CD14-positive monocyte (primary cell): ENCODE measurements at regions not wholly inside any gene's neighbourhood (a gene's known extent, or its start where the extent isn't known, plus 50 kb on each side); places are given as distances from the start of the nearest gene placed in this dataset.

Experiments
- DNase-seq, 3 donors: peaks; one replicate each; pipeline ENCODE4 v3.0.0-alpha.2; 2011 to 2022
- H2AFZ ChIP-seq: 2 replicates; pipeline ENCODE4 v1.6.0; 2012; ENCODE audit warnings: mild to moderate bottlenecking, low read depth, low read length, inconsistent platforms; ENCODE audit not compliant: insufficient read depth, poor library complexity, severe bottlenecking
- H3K27ac ChIP-seq, 2 donors: 1 replicate in 1 of 2; 2 replicates in 1 of 2; pipeline ENCODE4 v1.5.1; 2012 to 2013; ENCODE audit warnings: low read length in 2 of 2, control low read depth in 1 of 2, inconsistent platforms in 1 of 2, low read depth in 1 of 2, mild to moderate bottlenecking in 1 of 2
- H3K27me3 ChIP-seq, 2 donors: one replicate each; pipeline versions ENCODE4 v1.6.0 to v1.6.1; 2011 to 2013; ENCODE audit warnings: low read length in 2 of 2; ENCODE audit not compliant: control insufficient read depth in 2 of 2, insufficient read depth in 2 of 2
- H3K36me3 ChIP-seq, 2 donors: replicated peaks in 1 of 2; 1 replicate in 1 of 2; 2 replicates in 1 of 2; pipeline versions ENCODE4 v1.5.1 to v1.6.1; 2012 to 2013; ENCODE audit warnings: low read length in 2 of 2, control low read depth in 1 of 2, inconsistent platforms in 1 of 2, mild to moderate bottlenecking in 1 of 2; ENCODE audit not compliant: insufficient read depth in 2 of 2, control insufficient read depth in 1 of 2
- H3K4me1 ChIP-seq, 2 donors: 1 replicate in 1 of 2; 2 replicates in 1 of 2; pipeline versions ENCODE4 v1.5.1 to v1.6.1; 2012 to 2013; ENCODE audit warnings: low read length in 2 of 2, control low read depth in 1 of 2, inconsistent platforms in 1 of 2, mild to moderate bottlenecking in 1 of 2, moderate library complexity in 1 of 2; ENCODE audit not compliant: insufficient read depth in 2 of 2, control insufficient read depth in 1 of 2
- H3K4me2 ChIP-seq: replicated peaks from 2 replicates; pipeline ENCODE3; 2012; ENCODE audit warnings: low read length, moderate library complexity, mild to moderate bottlenecking; ENCODE audit not compliant: poor library complexity, severe bottlenecking; ENCODE audit errors: extremely low read depth
- H3K4me3 ChIP-seq, 3 experiments: fragments of 200-600 bp in 1 of 3; sonication (generic) in 1 of 3; replicated peaks in 1 of 3; 1 replicate in 2 of 3; 2 replicates in 1 of 3; pipeline ENCODE4 v1.5.1; 2011 to 2013; ENCODE audit warnings: low read length in 3 of 3, mild to moderate bottlenecking in 3 of 3, control low read depth in 2 of 3, low read depth in 2 of 3, inconsistent platforms in 1 of 3, moderate library complexity in 1 of 3
- H3K79me2 ChIP-seq: 2 replicates; pipeline ENCODE4 v1.6.0; 2012; ENCODE audit warnings: mild to moderate bottlenecking, control low read depth, inconsistent platforms, low read length, moderate library complexity; ENCODE audit not compliant: insufficient read depth
- H3K9ac ChIP-seq: 2 replicates; pipeline ENCODE4 v1.6.0; 2017; ENCODE audit warnings: low read length, mild to moderate bottlenecking; ENCODE audit not compliant: insufficient read depth, poor library complexity, severe bottlenecking
- H3K9me3 ChIP-seq, 2 donors: replicated peaks in 1 of 2; 1 replicate in 1 of 2; 2 replicates in 1 of 2; pipeline versions ENCODE4 v1.5.1 to v1.6.1; 2012 to 2013; ENCODE audit warnings: low read length in 2 of 2, control low read depth in 1 of 2; ENCODE audit not compliant: control insufficient read depth in 1 of 2, insufficient read depth in 1 of 2
- H4K20me1 ChIP-seq: 2 replicates; pipeline ENCODE4 v1.6.0; 2012; ENCODE audit warnings: mild to moderate bottlenecking, low read length, control low read depth, moderate library complexity; ENCODE audit not compliant: insufficient read depth
- H3K27ac Mint-ChIP-seq, 7 donors: one replicate each; pipeline ENCODE4 v1.8.0; 2020; ENCODE audit warnings: mild to moderate bottlenecking in 7 of 7, mixed read lengths in 7 of 7, moderate library complexity in 6 of 7, inconsistent platforms in 2 of 7
- H3K27me3 Mint-ChIP-seq, 3 donors: one replicate each; pipeline ENCODE4 v1.8.0; 2021 to 2022; ENCODE audit warnings: low read depth in 3 of 3, mild to moderate bottlenecking in 3 of 3, mixed read lengths in 3 of 3, moderate library complexity in 3 of 3, inconsistent platforms in 1 of 3
- H3K36me3 Mint-ChIP-seq, 2 donors: one replicate each; pipeline ENCODE4 v1.8.0; 2020; ENCODE audit warnings: mixed read lengths in 2 of 2, inconsistent platforms in 1 of 2, mild to moderate bottlenecking in 1 of 2
- H3K4me1 Mint-ChIP-seq: one replicate; pipeline ENCODE4 v1.8.0; 2020; ENCODE audit warnings: mild to moderate bottlenecking, mixed read lengths
- H3K4me3 Mint-ChIP-seq, 2 donors: one replicate each; pipeline ENCODE4 v1.8.0; 2020; ENCODE audit warnings: mild to moderate bottlenecking in 2 of 2, mixed read lengths in 2 of 2, moderate library complexity in 1 of 2
- H3K9me3 Mint-ChIP-seq, 7 donors: one replicate each; pipeline ENCODE4 v1.8.0; 2020 to 2022; ENCODE audit warnings: mixed read lengths in 7 of 7, mild to moderate bottlenecking in 6 of 7, moderate library complexity in 6 of 7, inconsistent platforms in 2 of 7
- CTCF ChIP-seq: fragments of 200-600 bp; IDR thresholded peaks from one replicate; pipeline ENCODE4 v1.8.0; 2022; ENCODE audit warnings: antibody characterized with exemption, mild to moderate bottlenecking
- WGBS: methylation state at CpG from one replicate; pipeline ENCODE4 v1.1.5; 2013; ENCODE audit warnings: missing lambda C conversion rate; ENCODE audit not compliant: insufficient coverage; 5-methylcytosine and 5-hydroxymethylcytosine counted together
- intact Hi-C, 2 donors: fragments of 100-400 bp; cut with micrococcal nuclease; formaldehyde crosslinking; loops; one replicate each; pipeline versions ENCODE4 v1.15.0 to v1.15.1; 2023

GRCh38 chr11:71383461-71383860 lies 64.7 kb downstream of the DHCR7 start:
- Histone ChIP-seq H3K27ac (no peak overlapping the region), H4K20me1 (no peaks in the 10 kb centered on the region), H3K4me2 (no peak overlapping the region), H3K27me3 (no peaks in the 10 kb centered on the region), H2AFZ (no peak overlapping the region), H3K9ac (no peak overlapping the region), H3K4me3 (no peak overlapping the region), H3K79me2 (no peaks in the 10 kb centered on the region), H3K9me3 (peaks cover 0 to 10% of the 10 kb centered on the region in 2 donors), H3K36me3 (no peaks in the 10 kb centered on the region), H3K4me1 (no peaks in the 10 kb centered on the region)
- Mint-ChIP-seq H3K36me3 (no peaks in the 10 kb centered on the region), H3K4me1 (no peaks in the 10 kb centered on the region), H3K4me3 (no peak overlapping the region), H3K9me3 (peaks cover 7 to 15% (median 12%) of the 10 kb centered on the region in 7 donors), H3K27me3 (peaks cover 7 to 10% (median 7%) of the 10 kb centered on the region in 3 donors), H3K27ac (no peak overlapping the region)
- no peak for TF ChIP-seq CTCF
- WGBS: 80% methylated on average over 1 of the region's 1 CpG
- DNase-seq: no peak
- intact Hi-C loops: no loop called here

- Mint-ChIP-seq H3K27me3 (peaks cover 5 to 8% (median 6%) of the 10 kb centered on the region in 3 donors), H3K4me3 (no peak overlapping the region), H3K9me3 (peaks cover 0 to 8% (median 4%) of the 10 kb centered on the region in 7 donors), H3K27ac (no peak overlapping the region), H3K4me1 (no peaks in the 10 kb centered on the region), H3K36me3 (no peaks in the 10 kb centered on the region)
- Histone ChIP-seq H3K36me3 (no peaks in the 10 kb centered on the region), H3K4me3 (no peak overlapping the region), H3K27me3 (no peaks in the 10 kb centered on the region), H3K4me1 (no peaks in the 10 kb centered on the region), H2AFZ (no peak overlapping the region), H3K9ac (no peak overlapping the region), H4K20me1 (no peaks in the 10 kb centered on the region), H3K4me2 (no peak overlapping the region), H3K9me3 (no peaks in the 10 kb centered on the region), H3K27ac (no peak overlapping the region), H3K79me2 (no peaks in the 10 kb centered on the region)
- intact Hi-C loops: no loop called here
- no peak for DNase-seq
- no peak for TF ChIP-seq CTCF
- WGBS: 43% methylated on average over 3 of the region's 5 CpGs
These were observed 66.2 kb downstream of the DHCR7 start for GRCh38 chr11:71381781-71382505.
